ENCODE measurements at regions not wholly inside any gene's neighbourhood (a gene's known extent, or its start where the extent isn't known, plus 50 kb on each side); places are given as distances from the start of the nearest gene placed in this dataset.
A peak's percentile ranks its signal among the peaks of the same experiment; 100 is the strongest.

- Histone ChIP-seq H3K27ac (ENCODE audit: low read depth, low read length) (peak overlapping the region; percentile 57), H3K9ac (ENCODE audit: low read length) (peak overlapping the region; percentile 70), H3K4me3 (replicated peaks in 1 of 2; ENCODE audit: low read depth in 1 of 2, low read length in 2 of 2) (peak overlapping the region; percentile 49 to 65), H3K79me2 (ENCODE audit: insufficient read depth, low read length) (no peaks in the 10 kb centered on the region; the same call in 1 of the 2 replicates), H3K36me3 (ENCODE audit: control insufficient read depth in 1 of 2, insufficient read depth in 2 of 2, low read length in 2 of 2) (no peaks in the 10 kb centered on the region), H3K27me3 (ENCODE audit: insufficient read depth, low read length) (no peaks in the 10 kb centered on the region), H3K9me2 (ENCODE audit: insufficient read depth) (no peaks in the 10 kb centered on the region), H2AFZ (ENCODE audit: low read depth, low read length, poor library complexity, severe bottlenecking) (peak overlapping the region; percentile 85), H3K9me3 (ENCODE audit: control insufficient read depth in 1 of 2, insufficient read depth in 1 of 2, low read depth in 1 of 2, low read length in 2 of 2) (no peaks in the 10 kb centered on the region), H4K20me1 (ENCODE audit: insufficient read depth) (no peaks in the 10 kb centered on the region), H3K4me2 (ENCODE audit: low read length) (peak overlapping the region; percentile 87), H3K4me1 (ENCODE audit: control insufficient read depth in 1 of 2, insufficient read depth in 2 of 2, low read length in 2 of 2) (peaks cover 0 to 7% of the 10 kb centered on the region in 2 experiments; a peak in 2 of 4 replicates)
- no peak for TF ChIP-seq EGR1 (IDR thresholded peaks at IDR 0.05; ENCODE audit: low read depth)
- TF ChIP-seq EZH2phosphoT487 (IDR thresholded peaks at IDR 0.05; ENCODE audit: borderline replicate concordance) = no peak
- TF ChIP-seq ELF1 (IDR thresholded peaks at IDR 0.05; ENCODE audit: borderline replicate concordance, low read depth) = no peak
- TF ChIP-seq ZNF274 (IDR thresholded peaks at IDR 0.05; ENCODE audit: low read depth, low read length) = no peak
- no peak for TF ChIP-seq EZH2 (IDR thresholded peaks at IDR 0.05)
- TF ChIP-seq SIN3A (IDR thresholded peaks at IDR 0.05; ENCODE audit: low read depth) = no peak
- no peak for TF ChIP-seq POLR2AphosphoS5 (IDR thresholded peaks at IDR 0.05; ENCODE audit: low read depth, low read length)
- TF ChIP-seq ATF3 (IDR thresholded peaks at IDR 0.05) = no peak
- TF ChIP-seq POLR2A (IDR thresholded peaks at IDR 0.05; ENCODE audit: borderline replicate concordance, extremely low read depth, insufficient read depth, insufficient read length) = no peak
- TF ChIP-seq ZBTB33 (IDR thresholded peaks at IDR 0.05; ENCODE audit: extremely low read depth, insufficient replicate concordance, low read length) = no peak
- no peak for TF ChIP-seq FOSL1 (IDR thresholded peaks at IDR 0.05; ENCODE audit: low read depth)
- no peak for TF ChIP-seq REST (IDR thresholded peaks at IDR 0.05; ENCODE audit: low read depth)
- TF ChIP-seq SRF (IDR thresholded peaks at IDR 0.05; ENCODE audit: low read depth) = no peak
- TF ChIP-seq YY1 (IDR thresholded peaks at IDR 0.05; ENCODE audit: extremely low read depth, insufficient replicate concordance, low read depth, low read length) = no peak
- TF ChIP-seq CEBPB (IDR thresholded peaks at IDR 0.05; ENCODE audit: low read depth) = no peak
- CTCF ChIA-PET = interaction anchor here (1.7 kb wide), 1 partner anchor 101 kb away, joined by 3 read pairs; no protein-coding TSS in a partner anchor
- TSS peak; percentile 67 for BruUV-seq (replicated peaks)
- intact Hi-C loops (cut with micrococcal nuclease) = no loop called here
- peak; percentile 4 for DNase-seq (ENCODE audit: low read depth, low spot score)
- POLR2A ChIA-PET = interaction anchor here (1.0 kb wide), 1 partner anchor 9 kb away, joined by 3 read pairs; no protein-coding TSS in a partner anchor
- peak; percentile 86 for ATAC-seq
- RAD21 ChIA-PET (ENCODE audit: low non-redundant PET in 1 of 2, low total read pairs in 2 of 2, uncharacterized antibody in 2 of 2, unreplicated experiment in 2 of 2) = interaction anchor here in 1 of 2 experiments (1.2 kb wide), 1 partner anchor 136 kb away, joined by 3 read pairs; no protein-coding TSS in a partner anchor
Measured at GRCh38 chr13:106213028-106213757, 322.3 kb downstream of the EFNB2 start.

Data from HCT116 (cell line).